ENCODE measurements at regions not wholly inside any gene's neighbourhood (a gene's known extent, or its start where the extent isn't known, plus 50 kb on each side); places are given as distances from the start of the nearest gene placed in this dataset.
"Not testable (repeated sequence)": the region's sequence is repeated elsewhere in the genome, so short reads cannot be mapped to it uniquely, and the experiment has no call there.

DNA sequence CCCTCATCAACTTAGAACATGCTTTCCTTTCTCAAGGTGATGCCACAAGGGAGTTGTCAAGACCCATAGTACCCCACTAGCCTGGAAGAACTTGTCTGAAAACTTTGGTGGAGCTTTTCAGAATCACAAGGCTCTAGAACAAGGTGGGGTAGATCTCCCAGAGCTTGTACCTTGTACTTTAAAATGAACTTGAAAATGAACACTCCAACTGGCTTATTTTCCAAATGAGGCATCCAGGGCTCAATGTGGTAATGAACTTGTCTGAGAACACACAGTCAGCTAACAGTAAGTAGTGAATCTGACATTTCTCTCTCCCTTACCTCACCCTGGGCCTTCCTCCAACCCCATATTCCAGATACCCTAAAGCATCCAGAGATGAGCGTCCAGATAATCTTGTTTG lies 81.8 kb upstream of the THBS1 start:
- DNase-seq, result no peak

GRCh38 chr15:39499681-39500080 lies 81.2 kb upstream of the THBS1 start:
- DNase-seq, result no peak

DNA sequence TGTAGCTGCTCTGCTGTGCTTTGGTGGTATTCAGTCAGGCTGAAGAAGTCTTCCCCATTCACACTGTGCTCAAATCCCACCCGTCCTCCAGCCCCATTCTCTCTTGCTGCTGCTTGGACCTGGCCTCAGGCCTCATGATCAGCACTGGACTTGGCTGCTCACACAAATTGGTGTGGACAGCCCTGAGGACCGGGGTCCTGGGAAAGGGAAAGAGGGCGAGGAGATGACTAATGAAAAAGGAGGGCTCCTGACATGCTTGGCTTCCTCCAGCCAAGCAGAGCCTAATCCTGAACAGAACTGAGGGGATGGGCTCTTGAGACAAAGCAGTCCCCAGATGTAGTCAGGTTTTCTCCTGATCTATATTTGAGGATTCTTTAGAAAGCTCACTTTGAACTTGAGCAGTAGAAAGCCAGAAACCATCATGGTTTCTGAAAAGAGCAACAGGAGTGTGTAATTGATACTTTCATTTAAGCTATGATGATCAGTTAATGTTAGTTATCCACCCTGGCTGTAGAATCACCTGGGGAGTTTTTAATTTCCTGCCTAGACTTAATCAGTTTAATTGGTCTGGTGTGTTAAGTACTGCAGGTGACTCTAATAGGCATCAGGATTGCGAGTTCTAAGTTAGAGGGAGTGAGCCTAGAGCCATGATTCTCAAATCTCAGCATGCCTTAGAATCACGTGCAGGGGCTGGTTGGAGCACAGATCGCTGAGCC lies 79.4 kb upstream of the THBS1 start:
- DNase-seq, result no peak

GRCh38 chr15:39502082-39502447 lies 78.8 kb upstream of the THBS1 start:
- no peak for DNase-seq

GRCh38 chr15:39502611-39503195 lies 78.2 kb upstream of the THBS1 start:
- DNase-seq, result no peak

- DNase-seq, result no peak
These were observed 77.4 kb upstream of the THBS1 start for GRCh38 chr15:39503526-39503925.

- DNase-seq, result no peak
These were observed 76.1 kb upstream of the THBS1 start for GRCh38 chr15:39504808-39505207.

DNA sequence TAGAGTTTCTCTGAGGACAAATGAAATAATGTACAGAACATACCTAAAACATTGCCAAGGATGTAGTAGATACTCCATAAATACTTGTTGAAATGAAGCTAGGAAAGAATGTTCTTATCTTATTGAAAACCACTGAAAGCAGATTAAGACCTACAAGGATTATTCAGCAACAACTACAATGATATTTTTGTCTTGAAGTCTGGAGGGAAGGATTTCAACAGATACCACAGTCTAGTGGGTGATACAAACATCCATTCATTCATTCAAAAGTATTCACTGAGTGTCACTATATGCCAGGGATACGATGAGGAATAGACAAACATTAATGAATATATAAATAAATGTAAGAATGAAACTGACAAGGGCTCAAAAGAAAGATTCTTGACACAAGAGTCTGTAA lies 74.7 kb upstream of the THBS1 start:
- DNase-seq, result no peak

DNA sequence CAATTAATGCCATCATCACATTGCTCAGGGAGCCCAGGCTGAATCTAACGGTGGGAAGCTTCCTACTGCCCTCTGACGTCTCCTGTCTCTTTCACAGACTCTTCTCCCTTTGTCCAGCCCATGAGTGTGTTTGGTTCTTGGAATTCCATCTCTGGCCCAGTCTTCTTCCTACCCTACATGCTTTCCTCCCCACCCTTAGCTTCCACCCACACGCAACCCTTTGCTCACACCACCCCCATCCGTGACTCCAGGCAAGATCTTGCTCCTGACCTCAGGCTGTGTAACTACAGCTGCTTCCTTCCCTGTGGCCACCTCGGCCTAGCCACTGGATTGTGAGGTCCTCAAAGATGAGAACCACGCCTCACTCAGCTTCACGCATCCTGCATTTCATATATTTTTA lies 72.3 kb upstream of the THBS1 start:
- no peak for DNase-seq

DNA sequence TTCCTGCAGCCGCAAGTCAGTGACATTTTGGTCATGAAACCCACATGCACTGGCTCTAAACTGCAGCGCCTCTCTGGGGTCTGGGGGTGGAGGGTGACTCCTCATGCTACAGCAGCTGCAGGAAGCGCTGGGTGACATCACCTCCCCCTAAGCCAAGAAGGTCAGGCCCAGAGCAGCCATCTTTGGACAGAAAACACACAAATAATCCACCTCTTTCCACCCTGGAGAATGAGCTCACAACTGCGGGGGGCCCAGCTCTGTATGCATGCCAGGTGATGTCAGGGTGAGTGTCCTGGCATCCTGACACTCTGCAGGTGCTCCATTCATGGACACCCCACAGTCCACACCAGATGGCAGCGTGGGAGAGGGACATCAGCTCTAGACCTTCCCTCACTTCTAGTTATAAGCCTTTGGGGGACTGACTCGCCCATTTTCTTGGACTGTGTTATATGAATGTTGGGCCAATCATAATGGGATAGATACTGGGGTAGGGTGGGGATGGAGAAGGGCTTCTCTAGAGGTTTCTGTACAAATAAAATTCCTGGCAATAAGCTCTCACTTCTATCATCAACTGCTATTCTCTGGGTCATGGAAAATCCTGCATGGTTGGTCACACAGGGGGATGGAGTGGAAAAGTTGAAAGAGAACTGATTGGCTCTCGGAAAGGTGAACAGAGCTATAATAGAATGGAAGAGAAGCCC lies 70.7 kb upstream of the THBS1 start:
- DNase-seq, result no peak

- DNase-seq, result no peak
These were observed 69.6 kb upstream of the THBS1 start for GRCh38 chr15:39511000-39511915.

- no peak for DNase-seq
These were observed 69.0 kb upstream of the THBS1 start for GRCh38 chr15:39511916-39512260.

DNA sequence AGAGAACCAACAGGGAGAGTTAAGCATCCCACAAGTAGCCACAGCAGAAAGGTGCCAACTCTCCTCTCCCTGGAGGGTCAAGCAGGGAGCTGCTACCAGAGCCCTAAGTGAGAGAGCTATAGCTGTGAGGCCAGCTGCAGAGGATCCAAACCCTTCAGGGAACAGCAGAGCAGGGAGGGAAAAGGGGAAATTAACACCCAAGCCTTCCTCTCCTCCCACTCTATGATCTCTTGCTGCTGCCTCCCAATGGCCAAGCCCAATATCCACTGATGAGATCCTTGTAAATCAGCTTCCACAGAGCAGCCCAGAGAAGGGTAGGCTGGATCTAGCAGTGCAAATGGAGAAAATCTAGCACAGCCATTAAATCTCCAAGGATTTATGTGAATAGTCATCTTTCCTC lies 68.2 kb upstream of the THBS1 start:
- no peak for DNase-seq

DNA sequence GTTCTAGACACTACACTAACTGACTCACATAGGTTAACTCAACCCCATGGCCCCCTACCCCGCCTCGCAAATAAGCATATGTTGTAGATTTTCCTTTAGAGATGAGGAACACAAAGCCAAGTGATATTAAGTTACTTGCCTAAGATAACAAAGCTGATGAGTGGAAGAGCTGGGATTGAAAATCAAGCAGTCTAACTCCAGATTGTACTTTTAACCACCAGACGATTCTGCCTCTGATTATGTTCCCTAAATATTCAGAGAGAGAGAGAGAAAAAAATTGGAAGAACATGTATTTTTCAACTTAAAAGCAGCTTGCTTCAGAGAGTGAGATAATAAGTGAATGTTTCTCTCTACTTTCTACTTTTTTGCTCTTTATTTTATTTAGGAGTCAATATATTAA lies 66.9 kb upstream of the THBS1 start:
- no peak for DNase-seq

- DNase-seq, result no peak
These were observed 65.9 kb upstream of the THBS1 start for GRCh38 chr15:39514933-39515332.

- DNase-seq, result no peak
These were observed 65.1 kb upstream of the THBS1 start for GRCh38 chr15:39515765-39516164.

GRCh38 chr15:39517122-39517855 lies 63.6 kb upstream of the THBS1 start:
- DNase-seq, result no peak

- not testable (repeated sequence) for DNase-seq
These were observed 56.9 kb upstream of the THBS1 start for GRCh38 chr15:39523968-39524367.

DNA sequence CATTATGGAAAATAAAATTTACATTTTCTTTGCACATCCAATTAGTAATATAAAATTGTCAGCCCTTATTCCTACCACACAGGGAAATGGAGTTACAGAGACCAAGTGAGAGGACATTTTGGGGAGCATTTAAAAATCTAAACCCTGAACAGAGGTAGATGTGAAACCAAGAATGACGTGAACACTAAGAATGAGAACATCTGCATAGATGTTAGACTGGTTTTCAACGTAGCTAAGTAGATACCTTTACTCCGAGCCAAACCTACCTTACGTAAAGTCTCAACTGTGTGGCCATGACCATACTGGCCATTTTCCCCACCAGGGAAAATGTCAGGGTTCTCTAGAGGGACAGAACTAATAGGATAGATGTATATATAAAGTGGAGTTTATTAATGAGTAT lies 51.4 kb upstream of the THBS1 start:
- DNase-seq, result no peak

DNA sequence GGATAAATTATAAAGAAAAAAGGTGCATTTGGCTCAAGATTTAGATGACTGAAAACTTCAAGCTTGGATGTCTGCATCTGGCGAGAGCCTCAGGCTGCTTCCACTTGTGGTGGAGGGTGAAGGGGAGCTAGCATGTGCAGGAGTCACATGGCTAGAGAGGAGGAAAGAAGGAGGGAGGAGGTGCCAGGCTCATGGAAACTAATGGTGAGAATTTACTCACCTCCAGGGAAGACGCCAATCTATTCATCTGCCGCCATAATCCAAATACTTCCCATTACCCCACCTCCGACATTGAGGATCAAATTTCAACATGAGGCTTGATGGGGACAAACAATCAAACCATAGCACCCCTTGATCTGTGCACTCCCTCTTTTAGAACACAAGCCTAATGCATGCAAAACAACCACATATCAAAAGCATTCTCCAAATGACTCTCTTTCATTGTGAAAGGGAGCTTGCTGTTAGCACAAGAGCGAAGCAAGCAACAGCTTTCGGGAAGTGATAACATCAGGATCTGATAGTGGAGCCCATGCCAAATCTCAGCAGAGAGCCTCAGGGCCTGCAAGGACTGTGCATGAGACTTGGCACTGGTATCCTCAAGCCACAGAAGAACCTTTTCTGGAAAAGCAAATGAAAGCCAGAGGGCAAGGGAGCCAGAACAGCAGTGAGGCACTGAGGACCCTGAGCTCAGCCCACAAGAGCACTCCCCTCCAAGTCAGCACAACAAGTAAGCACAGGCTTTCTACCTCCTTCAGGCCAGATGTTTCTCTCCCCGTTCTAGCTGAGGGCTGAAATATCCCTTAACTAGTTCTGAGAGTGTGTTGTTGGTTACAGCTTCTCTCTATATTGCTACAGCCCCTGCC lies 50.2 kb upstream of the THBS1 start:
- no peak for DNase-seq
